MM.1S (cell line): ENCODE measurements at regions not wholly inside any gene's neighbourhood (a gene's known extent, or its start where the extent isn't known, plus 50 kb on each side); places are given as distances from the start of the nearest gene placed in this dataset.

Experiments
- DNase-seq: peaks from one replicate; pipeline ENCODE4 v3.0.0-alpha.2; 2015
- H2AFZ ChIP-seq: fragments of 300-600 bp; sonication (generic); 2 replicates; pipeline ENCODE4 v1.6.0; 2016; ENCODE audit warnings: antibody characterized with exemption, low read length
- H3F3A ChIP-seq: fragments of 300-600 bp; sonication (generic); 2 replicates; pipeline ENCODE4 v1.6.1; 2016; ENCODE audit warnings: mild to moderate bottlenecking, antibody characterized with exemption, low read length, moderate library complexity, mixed read lengths; ENCODE audit not compliant: insufficient read depth
- H3K27ac ChIP-seq: fragments of 300-600 bp; sonication (generic); 2 replicates; pipeline ENCODE4 v1.5.1; 2016; ENCODE audit warnings: mild to moderate bottlenecking, low read length
- H3K27me3 ChIP-seq: fragments of 300-600 bp; sonication (generic); replicated peaks from 2 replicates; pipeline ENCODE4 v1.6.0; 2016; ENCODE audit warnings: low read length; ENCODE audit not compliant: insufficient read depth
- H3K36me3 ChIP-seq: fragments of 300-600 bp; sonication (generic); replicated peaks from 2 replicates; pipeline ENCODE4 v1.6.1; 2016; ENCODE audit warnings: mild to moderate bottlenecking, low read length, mixed read lengths; ENCODE audit not compliant: insufficient read depth
- H3K4me1 ChIP-seq: fragments of 300-600 bp; sonication (generic); 2 replicates; pipeline ENCODE4 v1.6.1; 2016; ENCODE audit warnings: low read length, mixed read lengths
- H3K4me2 ChIP-seq: fragments of 300-600 bp; sonication (generic); 2 replicates; pipeline ENCODE4 v1.6.0; 2016; ENCODE audit warnings: low read depth, low read length
- H3K4me3 ChIP-seq: fragments of 300-600 bp; sonication (generic); 2 replicates; pipeline ENCODE4 v1.5.1; 2016; ENCODE audit warnings: low read length, mixed read lengths
- H3K79me2 ChIP-seq: fragments of 300-600 bp; sonication (generic); 2 replicates; pipeline ENCODE4 v1.6.1; 2016; ENCODE audit warnings: mixed run types, low read length, mixed read lengths
- H3K9ac ChIP-seq: fragments of 300-600 bp; sonication (generic); 2 replicates; pipeline ENCODE4 v1.6.1; 2016; ENCODE audit warnings: low read length, mixed read lengths
- H3K9me2 ChIP-seq: fragments of 300-600 bp; sonication (generic); replicated peaks from 2 replicates; pipeline ENCODE4 v1.6.1; 2016; ENCODE audit warnings: mild to moderate bottlenecking, low read length, mixed read lengths; ENCODE audit not compliant: insufficient read depth
- H3K9me3 ChIP-seq: fragments of 300-600 bp; sonication (generic); replicated peaks from 2 replicates; pipeline ENCODE4 v1.6.1; 2016; ENCODE audit warnings: mild to moderate bottlenecking, low read length, mixed read lengths; ENCODE audit not compliant: insufficient read depth
- H4K20me1 ChIP-seq: fragments of 300-600 bp; sonication (generic); 2 replicates; pipeline ENCODE4 v1.6.1; 2016; ENCODE audit warnings: mild to moderate bottlenecking, low read length, moderate library complexity, mixed read lengths; ENCODE audit not compliant: insufficient read depth
- CTCF ChIP-seq: fragments of 300-600 bp; sonication (generic); IDR thresholded peaks from 2 replicates; pipeline ENCODE4 v1.5.1; 2016; ENCODE audit warnings: antibody characterized with exemption, low read length, mixed read lengths
- EZH2 ChIP-seq: fragments of 300-600 bp; sonication (generic); optimal IDR thresholded peaks from 2 replicates; pipeline ENCODE3; 2017; ENCODE audit warnings: low read depth, mild to moderate bottlenecking, antibody characterized with exemption, low read length, mixed read lengths
- EZH2phosphoT487 ChIP-seq: fragments of 300-600 bp; sonication (generic); IDR thresholded peaks from 2 replicates; pipeline ENCODE4 v1.6.1; 2018; ENCODE audit warnings: antibody characterized with exemption, low read length

GRCh38 chr12:107369679-107370078 is 276.3 kb upstream of the CRY1 start:
- DNase-seq, result no peak
- H3K27me3 ChIP-seq, result no peaks in the 10 kb centered on the region

GRCh38 chr12:107372229-107372658 is 278.9 kb upstream of the CRY1 start:
- no peak for DNase-seq
- H3K4me2 ChIP-seq, result no peak overlapping the region
- no peaks in the 10 kb centered on the region for H3K27me3 ChIP-seq
- TF ChIP-seq EZH2, result no peak
- TF ChIP-seq CTCF, result no peak
- no peak for TF ChIP-seq EZH2phosphoT487
- no peaks in the 10 kb centered on the region for H3K36me3 ChIP-seq
- H4K20me1 ChIP-seq, result no peaks in the 10 kb centered on the region
- no peak overlapping the region for H3K4me3 ChIP-seq
- no peaks in the 10 kb centered on the region for H3K9me2 ChIP-seq
- no peak overlapping the region for H2AFZ ChIP-seq
- no peaks in the 10 kb centered on the region for H3K4me1 ChIP-seq
- H3K27ac ChIP-seq, result no peak overlapping the region
- H3K9ac ChIP-seq, result no peak overlapping the region
- no peaks in the 10 kb centered on the region for H3K79me2 ChIP-seq
- H3K9me3 ChIP-seq, result no peaks in the 10 kb centered on the region
- H3F3A ChIP-seq, result no peaks in the 10 kb centered on the region

More at GRCh38 chr12:107369679-107370078, 276.3 kb upstream of the CRY1 start:
- Histone ChIP-seq H3F3A (no peaks in the 10 kb centered on the region), H2AFZ (no peak overlapping the region), H3K4me1 (no peaks in the 10 kb centered on the region), H3K9me3 (no peaks in the 10 kb centered on the region), H3K9ac (no peak overlapping the region), H3K79me2 (no peaks in the 10 kb centered on the region), H4K20me1 (no peaks in the 10 kb centered on the region), H3K4me3 (no peak overlapping the region), H3K9me2 (no peaks in the 10 kb centered on the region), H3K4me2 (no peak overlapping the region), H3K27ac (no peak overlapping the region), H3K36me3 (no peaks in the 10 kb centered on the region)
- no peak for TF ChIP-seq CTCF
- TF ChIP-seq EZH2, result no peak
- TF ChIP-seq EZH2phosphoT487, result no peak

DNA sequence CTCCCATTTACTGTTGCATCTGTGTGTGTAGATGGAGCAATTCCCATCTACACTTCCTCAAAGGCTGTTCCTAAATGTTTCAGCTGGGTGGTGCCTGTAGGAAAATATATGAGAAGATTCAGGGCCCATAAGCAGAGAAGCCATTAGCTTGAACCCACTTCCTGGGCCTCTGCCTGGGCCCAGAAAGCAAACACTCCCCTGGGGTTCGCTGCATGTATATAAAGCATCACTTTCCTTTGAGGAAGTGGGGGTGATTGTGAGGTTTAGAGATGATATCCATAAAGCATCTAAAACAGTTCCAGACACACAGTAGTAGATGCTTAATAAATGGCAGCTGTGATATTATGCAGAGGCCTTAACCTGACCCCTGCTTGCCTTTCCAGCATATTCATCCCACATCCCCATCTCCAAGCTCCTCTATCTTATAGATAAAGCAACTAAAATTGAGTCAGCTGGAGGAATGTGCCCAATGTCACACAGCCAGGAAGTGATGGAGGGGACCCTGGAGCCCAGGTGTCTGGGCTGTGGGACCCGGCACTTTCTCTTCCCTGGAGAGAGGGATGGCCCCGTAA is 280.0 kb upstream of the CRY1 start:
- TF ChIP-seq EZH2, result no peak
- TF ChIP-seq EZH2phosphoT487, result no peak
- no peak for TF ChIP-seq CTCF
- Histone ChIP-seq H3K27ac (no peak overlapping the region), H3F3A (no peaks in the 10 kb centered on the region), H3K27me3 (no peaks in the 10 kb centered on the region), H3K36me3 (no peaks in the 10 kb centered on the region), H3K9me3 (no peaks in the 10 kb centered on the region), H3K9ac (no peak overlapping the region), H3K4me2 (no peak overlapping the region), H4K20me1 (no peaks in the 10 kb centered on the region), H3K9me2 (no peaks in the 10 kb centered on the region), H3K4me1 (no peaks in the 10 kb centered on the region), H3K4me3 (no peak overlapping the region), H2AFZ (no peak overlapping the region), H3K79me2 (no peaks in the 10 kb centered on the region)
- DNase-seq, result no peak
